ENCODE measurements at regions not wholly inside any gene's neighbourhood (a gene's known extent, or its start where the extent isn't known, plus 50 kb on each side); places are given as distances from the start of the nearest gene placed in this dataset.
"Not testable (repeated sequence)": the region's sequence is repeated elsewhere in the genome, so short reads cannot be mapped to it uniquely, and the experiment has no call there.

DNA sequence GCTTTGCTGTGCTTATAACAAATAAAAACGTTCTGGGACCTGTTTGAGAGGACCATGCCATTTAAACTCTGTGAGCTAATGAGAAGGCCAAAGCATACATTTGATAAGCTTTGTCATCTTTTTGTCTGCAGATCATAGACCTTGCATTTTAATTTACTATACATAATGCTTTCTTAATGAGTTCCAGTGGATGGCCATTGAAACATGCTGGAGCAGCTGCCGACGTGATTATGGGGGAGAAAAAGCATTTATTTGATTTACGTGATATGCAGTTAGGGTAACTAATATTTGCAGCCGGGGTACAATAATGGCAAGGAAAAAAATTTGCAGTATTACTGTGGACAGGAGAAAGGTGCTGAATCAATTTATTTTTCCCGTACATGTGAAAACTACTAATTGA lies 240.2 kb downstream of the FAT3 start:
- H3K4me2 ChIP-seq (ENCODE audit: extremely low read depth, insufficient read depth, low read length), result no peak overlapping the region
- no peak for DNase-seq (ENCODE audit: low read depth in 2 of 2)
- no peaks in the 10 kb centered on the region for H3K27me3 ChIP-seq (ENCODE audit: control insufficient read depth, insufficient read depth, low read length)
- H3K9me3 ChIP-seq (ENCODE audit: control insufficient read depth, insufficient read depth, low read depth, low read length), result no peaks in the 10 kb centered on the region
- no peak overlapping the region for H2AFZ ChIP-seq (ENCODE audit: low read length)
- H3K27ac ChIP-seq (ENCODE audit: insufficient read depth, low read length), result no peak overlapping the region
- no peaks in the 10 kb centered on the region for H3K36me3 ChIP-seq (ENCODE audit: control insufficient read depth, insufficient read depth, low read length)
- H3K79me2 ChIP-seq (ENCODE audit: control insufficient read depth, insufficient read depth, low read length), result no peaks in the 10 kb centered on the region
- TF ChIP-seq, protein P1, sequence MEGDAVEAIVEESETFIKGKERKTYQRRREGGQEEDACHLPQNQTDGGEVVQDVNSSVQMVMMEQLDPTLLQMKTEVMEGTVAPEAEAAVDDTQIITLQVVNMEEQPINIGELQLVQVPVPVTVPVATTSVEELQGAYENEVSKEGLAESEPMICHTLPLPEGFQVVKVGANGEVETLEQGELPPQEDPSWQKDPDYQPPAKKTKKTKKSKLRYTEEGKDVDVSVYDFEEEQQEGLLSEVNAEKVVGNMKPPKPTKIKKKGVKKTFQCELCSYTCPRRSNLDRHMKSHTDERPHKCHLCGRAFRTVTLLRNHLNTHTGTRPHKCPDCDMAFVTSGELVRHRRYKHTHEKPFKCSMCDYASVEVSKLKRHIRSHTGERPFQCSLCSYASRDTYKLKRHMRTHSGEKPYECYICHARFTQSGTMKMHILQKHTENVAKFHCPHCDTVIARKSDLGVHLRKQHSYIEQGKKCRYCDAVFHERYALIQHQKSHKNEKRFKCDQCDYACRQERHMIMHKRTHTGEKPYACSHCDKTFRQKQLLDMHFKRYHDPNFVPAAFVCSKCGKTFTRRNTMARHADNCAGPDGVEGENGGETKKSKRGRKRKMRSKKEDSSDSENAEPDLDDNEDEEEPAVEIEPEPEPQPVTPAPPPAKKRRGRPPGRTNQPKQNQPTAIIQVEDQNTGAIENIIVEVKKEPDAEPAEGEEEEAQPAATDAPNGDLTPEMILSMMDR (conservative IDR thresholded peaks at IDR 0.05 in 1 of 2, IDR thresholded peaks at IDR 0.05 in 1 of 2; ENCODE audit: low read depth in 1 of 2, low read length in 2 of 2), result no peak
- no peak for TF ChIP-seq EZH2 (IDR thresholded peaks at IDR 0.05; ENCODE audit: low read length, missing control alignments)
- no peaks in the 10 kb centered on the region for H4K20me1 ChIP-seq (ENCODE audit: control insufficient read depth, extremely low read depth, insufficient read depth, low read length)
- no peak overlapping the region for H3K9ac ChIP-seq (ENCODE audit: insufficient read depth, low read length)
- H3K4me3 ChIP-seq (replicated peaks in 1 of 4; ENCODE audit: control extremely low read depth in 1 of 4, insufficient read depth in 1 of 4, low read depth in 3 of 4, low read length in 4 of 4), result no peak overlapping the region
- no peaks in the 10 kb centered on the region for H3K4me1 ChIP-seq (ENCODE audit: control insufficient read depth, extremely low read depth, insufficient read depth, low read length)

DNA sequence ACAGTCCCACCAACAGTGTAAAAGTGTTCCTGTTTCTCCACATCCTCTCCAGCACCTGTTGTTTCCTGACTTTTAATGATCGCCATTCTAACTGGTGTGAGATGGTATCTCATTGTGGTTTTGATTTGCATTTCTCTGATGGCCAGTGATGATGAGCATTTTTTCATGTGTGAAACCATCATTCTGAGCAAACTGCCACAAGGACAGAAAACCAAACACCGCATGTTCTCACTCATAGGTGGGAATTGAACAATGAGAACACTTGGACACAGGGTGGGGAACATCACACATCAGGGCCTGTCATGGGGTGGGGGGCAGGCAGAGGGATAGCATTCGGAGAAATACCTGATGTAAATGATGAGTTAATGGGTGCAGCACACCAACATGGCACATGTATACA lies 240.8 kb downstream of the FAT3 start:
- H3K4me3 ChIP-seq (replicated peaks in 1 of 4; ENCODE audit: control extremely low read depth in 1 of 4, insufficient read depth in 1 of 4, low read depth in 3 of 4, low read length in 4 of 4); H3K9me3 ChIP-seq (ENCODE audit: control insufficient read depth, insufficient read depth, low read depth, low read length); H3K27ac ChIP-seq (ENCODE audit: insufficient read depth, low read length); H3K4me2 ChIP-seq (ENCODE audit: extremely low read depth, insufficient read depth, low read length); H3K36me3 ChIP-seq (ENCODE audit: control insufficient read depth, insufficient read depth, low read length); H3K9ac ChIP-seq (ENCODE audit: insufficient read depth, low read length); H3K27me3 ChIP-seq (ENCODE audit: control insufficient read depth, insufficient read depth, low read length); H3K4me1 ChIP-seq (ENCODE audit: control insufficient read depth, extremely low read depth, insufficient read depth, low read length); H3K79me2 ChIP-seq (ENCODE audit: control insufficient read depth, insufficient read depth, low read length); DNase-seq (ENCODE audit: low read depth in 2 of 2); H2AFZ ChIP-seq (ENCODE audit: low read length); H4K20me1 ChIP-seq (ENCODE audit: control insufficient read depth, extremely low read depth, insufficient read depth, low read length): not testable (repeated sequence)

DNA sequence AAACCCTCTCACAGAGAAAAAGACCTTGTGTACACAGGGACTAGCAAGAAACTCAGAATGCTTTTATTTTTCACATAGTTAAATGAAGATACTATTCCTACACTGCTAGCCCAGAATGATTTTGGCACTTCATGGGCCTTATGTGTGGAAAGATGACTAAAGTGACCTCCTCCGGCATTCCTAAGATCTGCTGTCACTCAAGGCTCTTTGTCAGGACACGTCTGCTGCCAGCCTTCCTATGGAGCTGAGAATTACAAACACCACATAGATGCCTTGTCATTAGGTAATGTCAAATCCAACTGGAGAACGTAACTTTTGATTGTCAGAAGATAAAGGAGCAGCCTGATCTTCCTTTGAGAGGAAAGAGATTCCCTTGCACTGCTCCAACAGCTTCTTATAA lies 249.1 kb downstream of the FAT3 start:
- Histone ChIP-seq H3K79me2 (ENCODE audit: control insufficient read depth, insufficient read depth, low read length) (no peaks in the 10 kb centered on the region), H3K4me3 (replicated peaks in 1 of 4; ENCODE audit: control extremely low read depth in 1 of 4, insufficient read depth in 1 of 4, low read depth in 3 of 4, low read length in 4 of 4) (no peak overlapping the region), H3K27me3 (ENCODE audit: control insufficient read depth, insufficient read depth, low read length) (no peaks in the 10 kb centered on the region), H3K27ac (ENCODE audit: insufficient read depth, low read length) (no peak overlapping the region), H3K4me2 (ENCODE audit: extremely low read depth, insufficient read depth, low read length) (no peak overlapping the region), H3K4me1 (ENCODE audit: control insufficient read depth, extremely low read depth, insufficient read depth, low read length) (no peaks in the 10 kb centered on the region), H2AFZ (ENCODE audit: low read length) (no peak overlapping the region), H3K9ac (ENCODE audit: insufficient read depth, low read length) (no peak overlapping the region), H3K9me3 (ENCODE audit: control insufficient read depth, insufficient read depth, low read depth, low read length) (no peaks in the 10 kb centered on the region), H3K36me3 (ENCODE audit: control insufficient read depth, insufficient read depth, low read length) (no peaks in the 10 kb centered on the region), H4K20me1 (ENCODE audit: control insufficient read depth, extremely low read depth, insufficient read depth, low read length) (no peaks in the 10 kb centered on the region)
- peak in 1 of 2 donors; percentile 52 for DNase-seq (ENCODE audit: low read depth in 2 of 2)
- no peak for TF ChIP-seq EZH2 (IDR thresholded peaks at IDR 0.05; ENCODE audit: low read length, missing control alignments)
- TF ChIP-seq, protein P1 (conservative IDR thresholded peaks at IDR 0.05 in 1 of 2, IDR thresholded peaks at IDR 0.05 in 1 of 2; ENCODE audit: low read depth in 1 of 2, low read length in 2 of 2), result no peak

DNA sequence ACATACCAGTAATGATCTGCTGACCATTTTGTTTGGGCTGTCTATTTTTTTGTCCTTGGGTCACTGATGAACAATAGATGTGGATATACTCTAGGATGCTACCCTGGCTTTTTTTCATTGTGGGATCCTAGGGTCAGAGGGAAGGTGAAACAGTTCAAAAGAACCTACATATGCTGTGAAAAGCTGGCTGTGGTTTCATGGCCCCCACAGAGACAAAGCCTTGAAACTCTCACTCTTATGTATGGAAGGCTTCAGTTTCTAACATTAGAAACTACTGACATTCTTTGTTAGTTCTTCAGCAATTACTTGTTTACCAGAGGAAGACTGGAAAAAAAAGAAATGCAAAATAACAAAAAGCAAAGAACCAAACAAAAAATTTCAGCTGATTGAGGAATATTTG lies 250.7 kb downstream of the FAT3 start:
- DNase-seq (ENCODE audit: low read depth in 2 of 2), result no peak
- H3K27ac ChIP-seq (ENCODE audit: insufficient read depth, low read length), result no peak overlapping the region
- H4K20me1 ChIP-seq (ENCODE audit: control insufficient read depth, extremely low read depth, insufficient read depth, low read length), result no peaks in the 10 kb centered on the region
- no peaks in the 10 kb centered on the region for H3K79me2 ChIP-seq (ENCODE audit: control insufficient read depth, insufficient read depth, low read length)
- no peaks in the 10 kb centered on the region for H3K9me3 ChIP-seq (ENCODE audit: control insufficient read depth, insufficient read depth, low read depth, low read length)
- H3K36me3 ChIP-seq (ENCODE audit: control insufficient read depth, insufficient read depth, low read length), result no peaks in the 10 kb centered on the region
- no peak overlapping the region for H2AFZ ChIP-seq (ENCODE audit: low read length)
- no peak overlapping the region for H3K4me3 ChIP-seq (replicated peaks in 1 of 4; ENCODE audit: control extremely low read depth in 1 of 4, insufficient read depth in 1 of 4, low read depth in 3 of 4, low read length in 4 of 4)
- no peak overlapping the region for H3K9ac ChIP-seq (ENCODE audit: insufficient read depth, low read length)
- H3K4me2 ChIP-seq (ENCODE audit: extremely low read depth, insufficient read depth, low read length), result no peak overlapping the region
- H3K27me3 ChIP-seq (ENCODE audit: control insufficient read depth, insufficient read depth, low read length), result no peaks in the 10 kb centered on the region
- no peaks in the 10 kb centered on the region for H3K4me1 ChIP-seq (ENCODE audit: control insufficient read depth, extremely low read depth, insufficient read depth, low read length)
- TF ChIP-seq, protein P1 (conservative IDR thresholded peaks at IDR 0.05 in 1 of 2, IDR thresholded peaks at IDR 0.05 in 1 of 2; ENCODE audit: low read depth in 1 of 2, low read length in 2 of 2), result no peak
- TF ChIP-seq EZH2 (IDR thresholded peaks at IDR 0.05; ENCODE audit: low read length, missing control alignments), result no peak
